Lung (tissue), 11 donors: ENCODE measurements at regions not wholly inside any gene's neighbourhood (a gene's known extent, or its start where the extent isn't known, plus 50 kb on each side); places are given as distances from the start of the nearest gene placed in this dataset.

Source experiments
- ATAC-seq: fragments of 200-7000 bp; cut with Tn5 transposase; one replicate; pipeline ENCODE4 v1.9.1; 2020; ENCODE audit warnings: moderate number of reproducible peaks; ENCODE audit not compliant: insufficient read depth, low FRiP score
- DNase-seq, 3 donors: peaks; one replicate each; pipeline ENCODE4 v3.0.0-alpha.2; 2013 to 2017
- H3K27ac ChIP-seq, 2 donors: one replicate each; pipeline ENCODE4 v1.5.1; 2013; ENCODE audit warnings: mild to moderate bottlenecking in 2 of 2, moderate library complexity in 2 of 2, control low read depth in 1 of 2, inconsistent platforms in 1 of 2, low read depth in 1 of 2, low read length in 1 of 2
- H3K27me3 ChIP-seq, 3 donors: one replicate each; pipeline ENCODE4 v1.5.1; 2013; ENCODE audit warnings: low read length in 2 of 3; ENCODE audit not compliant: control insufficient read depth in 3 of 3, insufficient read depth in 3 of 3
- H3K36me3 ChIP-seq, 4 donors: one replicate each; pipeline ENCODE4 v1.5.1; 2013; ENCODE audit warnings: low read length in 4 of 4, mild to moderate bottlenecking in 1 of 4, moderate library complexity in 1 of 4; ENCODE audit not compliant: control insufficient read depth in 4 of 4, insufficient read depth in 4 of 4
- H3K4me1 ChIP-seq, 5 donors: one replicate each; pipeline ENCODE4 v1.5.1; 2013; ENCODE audit warnings: low read length in 5 of 5, mild to moderate bottlenecking in 2 of 5, moderate library complexity in 1 of 5; ENCODE audit not compliant: control insufficient read depth in 5 of 5, insufficient read depth in 5 of 5
- H3K4me3 ChIP-seq: one replicate; pipeline ENCODE4 v1.5.1; 2013; ENCODE audit warnings: mild to moderate bottlenecking, control low read depth, moderate library complexity
- H3K9ac ChIP-seq, 2 donors: one replicate each; pipeline ENCODE4 v1.5.1; 2013; ENCODE audit warnings: low read length in 2 of 2, control low read depth in 1 of 2; ENCODE audit not compliant: insufficient read depth in 1 of 2
- H3K9me3 ChIP-seq, 4 donors: one replicate each; pipeline ENCODE4 v1.5.1; 2013; ENCODE audit warnings: low read length in 3 of 4, mild to moderate bottlenecking in 1 of 4, moderate library complexity in 1 of 4; ENCODE audit not compliant: control insufficient read depth in 4 of 4, insufficient read depth in 3 of 4
- CTCF ChIP-seq: IDR thresholded peaks from 2 replicates; pipeline ENCODE4 v1.5.1; 2012; ENCODE audit warnings: mild to moderate bottlenecking; ENCODE audit errors: control extremely low read depth, extremely low read depth
- WGBS, 2 donors: extraction: QIAGEN DNeasy Blood & Tissue Kit; methylation state at CpG; one replicate each; pipeline ENCODE4 v1.1.7; 2013; 5-methylcytosine and 5-hydroxymethylcytosine counted together
- donor health status: control.
- donor health status: control.
- donor health status: Bipolar disorder and iron deficiency.
- donor health status: healthy.
- donor health status: DM: yes; HTN: yes; CAD: no.

DNA sequence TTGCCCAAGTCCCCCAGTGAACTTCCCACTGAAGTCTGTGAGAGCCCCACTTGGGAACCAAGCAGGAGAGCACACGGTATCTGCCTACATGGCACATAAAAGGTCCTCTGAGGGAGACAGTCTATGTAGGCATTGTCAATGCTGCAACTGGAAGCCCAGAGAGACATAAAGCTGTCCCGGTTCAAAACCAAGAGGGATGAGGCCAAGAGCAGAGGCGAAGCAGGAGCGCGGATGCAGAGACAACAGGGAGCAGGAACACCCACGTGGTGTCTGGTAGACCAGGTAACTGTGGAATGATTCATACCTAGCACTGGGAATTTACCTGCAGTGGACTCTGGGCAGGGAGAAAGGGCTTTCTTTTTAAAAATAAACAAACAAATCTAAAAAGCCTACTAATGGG, 233.1 kb upstream of the SOX11 start:
- Histone ChIP-seq H3K36me3 (no peaks in the 10 kb centered on the region), H3K27me3 (no peaks in the 10 kb centered on the region), H3K4me3 (no peak overlapping the region), H3K4me1 (no peaks in the 10 kb centered on the region), H3K27ac (no peak overlapping the region), H3K9ac (no peak overlapping the region), H3K9me3 (no peaks in the 10 kb centered on the region)
- TF ChIP-seq CTCF = no peak
- ATAC-seq (no peak), DNase-seq (no peak)
- 95% methylated on average over 6 of the region's 6 CpGs for WGBS, 2 donors

GRCh38 chr2:5464657-5465056, 227.5 kb upstream of the SOX11 start:
- TF ChIP-seq CTCF = no peak
- ATAC-seq = no peak
- H3K27me3 ChIP-seq = no peaks in the 10 kb centered on the region
- no peak overlapping the region for H3K9ac ChIP-seq
- H3K4me1 ChIP-seq = no peaks in the 10 kb centered on the region
- no peak overlapping the region for H3K27ac ChIP-seq
- DNase-seq = no peak
- H3K36me3 ChIP-seq = no peaks in the 10 kb centered on the region
- no peak overlapping the region for H3K4me3 ChIP-seq
- H3K9me3 ChIP-seq = no peaks in the 10 kb centered on the region
- WGBS, 2 donors = 67 to 77% methylated on average over 5 of the region's 5 CpGs

GRCh38 chr2:5465859-5466258, 226.3 kb upstream of the SOX11 start:
- Histone ChIP-seq H3K4me1 (no peaks in the 10 kb centered on the region), H3K36me3 (no peaks in the 10 kb centered on the region), H3K9me3 (no peaks in the 10 kb centered on the region), H3K9ac (no peak overlapping the region), H3K27me3 (no peaks in the 10 kb centered on the region), H3K27ac (no peak overlapping the region), H3K4me3 (no peak overlapping the region)
- peak in 1 of 3 donors; percentile 30 for DNase-seq
- ATAC-seq = no peak
- no peak for TF ChIP-seq CTCF
- 59 to 63% methylated on average over 5 of the region's 5 CpGs for WGBS, 2 donors

DNA sequence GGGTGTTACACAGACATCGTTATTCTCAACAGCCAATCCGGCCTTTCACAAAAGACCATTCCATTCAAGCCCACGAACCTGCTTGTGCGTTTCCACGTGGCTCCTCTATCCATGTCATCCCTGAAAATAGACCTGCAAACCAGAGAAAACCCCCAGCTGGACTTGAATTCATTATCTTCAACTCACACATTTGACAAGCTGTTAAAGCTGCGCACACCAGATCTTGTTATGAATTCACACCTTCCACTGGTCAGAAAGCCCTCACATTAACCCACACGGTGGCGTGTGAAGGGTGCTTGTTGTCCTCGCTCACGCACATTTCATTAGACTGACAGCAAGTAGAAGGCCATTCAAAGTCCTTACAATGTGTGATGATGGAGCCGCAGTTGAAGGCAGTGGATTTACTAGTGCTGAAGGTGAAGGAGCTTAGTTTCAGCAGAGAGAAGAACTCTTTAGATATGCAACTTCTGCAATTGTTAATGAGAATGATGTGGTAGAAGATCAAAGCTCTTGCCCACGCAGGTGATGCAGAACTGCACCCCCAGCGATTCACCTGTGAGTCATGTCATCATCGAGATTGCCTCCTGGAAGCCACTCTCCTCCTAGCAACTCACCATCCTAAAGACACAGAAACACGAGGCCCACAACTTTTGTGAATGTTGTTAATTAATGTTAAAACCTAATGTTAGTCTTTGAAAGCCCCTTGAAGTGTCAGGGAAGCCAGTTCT, 224.8 kb upstream of the SOX11 start:
- Histone ChIP-seq H3K27ac (no peak overlapping the region), H3K27me3 (no peaks in the 10 kb centered on the region), H3K36me3 (no peaks in the 10 kb centered on the region), H3K4me1 (no peaks in the 10 kb centered on the region), H3K9ac (no peak overlapping the region), H3K4me3 (no peak overlapping the region), H3K9me3 (no peaks in the 10 kb centered on the region)
- DNase-seq (no peak), ATAC-seq (no peak)
- TF ChIP-seq CTCF = no peak
- WGBS, 2 donors = 87 to 92% methylated on average over 15 of the region's 15 CpGs
